BLaER1 treated with 17β-estradiol and CSF1 and Interleukin-3, amounts not matched to agents 10 nM and 100 nM (cell line): ENCODE measurements at regions not wholly inside any gene's neighbourhood (a gene's known extent, or its start where the extent isn't known, plus 50 kb on each side); places are given as distances from the start of the nearest gene placed in this dataset.

Experiments used
- H3K27ac ChIP-seq, 11 experiments: shearing (Covaris generic); formaldehyde crosslinking; 2 replicates each; pipeline ENCODE4 v1.8.1; 2022
- H3K27me3 ChIP-seq, 11 experiments: shearing (Covaris generic); formaldehyde crosslinking; 2 replicates each; pipeline ENCODE4 v1.8.1; 2022
- H3K36me3 ChIP-seq, 11 experiments: shearing (Covaris generic); formaldehyde crosslinking; 2 replicates each; pipeline ENCODE4 v1.8.1; 2022
- H3K4me1 ChIP-seq, 10 experiments: shearing (Covaris generic); formaldehyde crosslinking; 2 replicates each; pipeline ENCODE4 v1.8.1; 2022
- H3K4me2 ChIP-seq, 11 experiments: shearing (Covaris generic); formaldehyde crosslinking; 2 replicates each; pipeline ENCODE4 v1.8.1; 2022
- H3K4me3 ChIP-seq, 10 experiments: shearing (Covaris generic); formaldehyde crosslinking; 2 replicates each; pipeline ENCODE4 v1.8.1; 2022
- H3K9ac ChIP-seq, 11 experiments: shearing (Covaris generic); formaldehyde crosslinking; 2 replicates each; pipeline ENCODE4 v1.8.1; 2022
- H3K9me3 ChIP-seq, 11 experiments: shearing (Covaris generic); formaldehyde crosslinking; replicated peaks in 1 of 11; 2 replicates each; pipeline ENCODE4 v1.8.1; 2022
- H4K20me1 ChIP-seq, 11 experiments: shearing (Covaris generic); formaldehyde crosslinking; 2 replicates each; pipeline ENCODE4 v1.8.1; 2022
- Cebpa-rat ChIP-seq, 11 experiments: shearing (Covaris generic); IDR thresholded peaks; 2 replicates each; pipeline ENCODE4 v1.8.1; 2022

- no peak overlapping the region for H3K4me2 ChIP-seq
- no peak overlapping the region for H3K9ac ChIP-seq
- no peak overlapping the region for H3K27ac ChIP-seq
- no peaks in the 10 kb centered on the region for H3K27me3 ChIP-seq
- H3K4me3 ChIP-seq = no peak overlapping the region
- no peaks in the 10 kb centered on the region for H3K36me3 ChIP-seq
- H3K9me3 ChIP-seq = peaks cover 0 to 7% (median 0%) of the 10 kb centered on the region in 11 experiments; a peak in 2 of 22 replicates
- H4K20me1 ChIP-seq = no peaks in the 10 kb centered on the region
- TF ChIP-seq Cebpa-rat (IDR thresholded peaks at IDR 0.05) = no peak
- H3K4me1 ChIP-seq = no peaks in the 10 kb centered on the region
Observed at GRCh38 chr16:73521499-73521898, 473.6 kb upstream of the ZFHX3 start.

DNA sequence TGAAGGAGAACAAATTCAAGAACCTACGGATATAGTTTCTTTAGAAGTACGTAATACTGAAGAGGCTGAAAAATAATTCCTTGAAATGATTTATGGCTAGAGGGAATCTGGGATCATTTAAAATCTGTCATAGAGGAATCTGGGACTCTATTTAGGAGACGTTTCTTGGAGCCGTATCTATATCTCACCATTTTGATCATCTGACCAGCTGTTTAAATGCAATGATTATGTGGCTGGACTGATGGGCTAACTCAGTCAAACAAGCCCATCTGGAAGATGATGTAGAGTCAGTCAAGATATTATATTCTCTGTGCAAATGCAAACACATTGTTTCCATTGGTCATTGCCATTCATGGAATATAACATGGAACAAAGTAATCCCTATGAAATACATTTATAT lies 467.7 kb upstream of the ZFHX3 start:
- H3K4me1 ChIP-seq = no peaks in the 10 kb centered on the region
- no peak overlapping the region for H3K4me3 ChIP-seq
- H3K36me3 ChIP-seq = no peaks in the 10 kb centered on the region
- no peak overlapping the region for H3K9ac ChIP-seq
- TF ChIP-seq Cebpa-rat (IDR thresholded peaks at IDR 0.05) = no peak
- no peak overlapping the region for H3K4me2 ChIP-seq
- no peaks in the 10 kb centered on the region for H3K9me3 ChIP-seq
- H3K27ac ChIP-seq = no peak overlapping the region
- no peaks in the 10 kb centered on the region for H3K27me3 ChIP-seq
- no peaks in the 10 kb centered on the region for H4K20me1 ChIP-seq

DNA sequence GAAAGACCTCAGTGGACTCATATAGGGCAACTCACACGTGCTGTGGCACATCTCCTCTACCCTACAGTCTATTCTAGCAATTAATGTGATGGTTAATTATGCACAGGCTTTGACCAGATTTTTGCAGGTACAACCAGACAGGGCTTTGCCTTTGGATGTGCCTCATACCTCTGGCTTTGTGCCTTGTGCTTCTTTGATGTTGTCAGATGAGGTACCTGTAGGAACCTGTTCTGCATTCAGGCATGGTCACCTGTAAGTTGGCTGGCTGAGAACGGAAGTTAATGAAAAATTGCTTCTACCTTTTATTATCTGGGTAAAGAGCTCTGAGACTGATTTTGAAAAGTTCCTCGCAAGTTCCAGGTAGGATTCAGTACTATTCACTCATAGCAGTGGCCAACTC lies 462.9 kb upstream of the ZFHX3 start:
- no peak overlapping the region for H3K4me3 ChIP-seq
- no peaks in the 10 kb centered on the region for H3K27me3 ChIP-seq
- no peak overlapping the region for H3K9ac ChIP-seq
- no peaks in the 10 kb centered on the region for H3K4me1 ChIP-seq
- no peaks in the 10 kb centered on the region for H3K9me3 ChIP-seq
- H3K4me2 ChIP-seq = no peak overlapping the region
- no peak for TF ChIP-seq Cebpa-rat (IDR thresholded peaks at IDR 0.05)
- H3K27ac ChIP-seq = no peak overlapping the region
- H4K20me1 ChIP-seq = no peaks in the 10 kb centered on the region
- no peaks in the 10 kb centered on the region for H3K36me3 ChIP-seq

GRCh38 chr16:73506568-73507056 lies 458.7 kb upstream of the ZFHX3 start:
- H3K36me3 ChIP-seq = no peaks in the 10 kb centered on the region
- H3K27me3 ChIP-seq = no peaks in the 10 kb centered on the region
- no peak overlapping the region for H3K4me2 ChIP-seq
- no peak overlapping the region for H3K4me3 ChIP-seq
- no peak for TF ChIP-seq Cebpa-rat (IDR thresholded peaks at IDR 0.05)
- H4K20me1 ChIP-seq = no peaks in the 10 kb centered on the region
- no peak overlapping the region for H3K27ac ChIP-seq
- H3K4me1 ChIP-seq = no peaks in the 10 kb centered on the region
- H3K9me3 ChIP-seq = no peaks in the 10 kb centered on the region
- H3K9ac ChIP-seq = no peak overlapping the region

GRCh38 chr16:73505577-73505976 lies 457.6 kb upstream of the ZFHX3 start:
- no peak for TF ChIP-seq Cebpa-rat (IDR thresholded peaks at IDR 0.05)
- Histone ChIP-seq H3K9ac (no peak overlapping the region), H3K9me3 (no peaks in the 10 kb centered on the region), H3K36me3 (no peaks in the 10 kb centered on the region), H3K27me3 (no peaks in the 10 kb centered on the region), H3K4me2 (no peak overlapping the region), H3K4me3 (no peak overlapping the region), H3K4me1 (no peaks in the 10 kb centered on the region), H3K27ac (no peak overlapping the region), H4K20me1 (no peaks in the 10 kb centered on the region)

- H3K4me2 ChIP-seq = no peak overlapping the region
- TF ChIP-seq Cebpa-rat (IDR thresholded peaks at IDR 0.05) = no peak
- H4K20me1 ChIP-seq = no peaks in the 10 kb centered on the region
- no peaks in the 10 kb centered on the region for H3K4me1 ChIP-seq
- H3K9ac ChIP-seq = no peak overlapping the region
- no peaks in the 10 kb centered on the region for H3K9me3 ChIP-seq
- no peak overlapping the region for H3K4me3 ChIP-seq
- H3K27me3 ChIP-seq = no peaks in the 10 kb centered on the region
- H3K36me3 ChIP-seq = no peaks in the 10 kb centered on the region
- H3K27ac ChIP-seq = no peak overlapping the region
Observed at GRCh38 chr16:73504591-73505575, 457.0 kb upstream of the ZFHX3 start.

DNA sequence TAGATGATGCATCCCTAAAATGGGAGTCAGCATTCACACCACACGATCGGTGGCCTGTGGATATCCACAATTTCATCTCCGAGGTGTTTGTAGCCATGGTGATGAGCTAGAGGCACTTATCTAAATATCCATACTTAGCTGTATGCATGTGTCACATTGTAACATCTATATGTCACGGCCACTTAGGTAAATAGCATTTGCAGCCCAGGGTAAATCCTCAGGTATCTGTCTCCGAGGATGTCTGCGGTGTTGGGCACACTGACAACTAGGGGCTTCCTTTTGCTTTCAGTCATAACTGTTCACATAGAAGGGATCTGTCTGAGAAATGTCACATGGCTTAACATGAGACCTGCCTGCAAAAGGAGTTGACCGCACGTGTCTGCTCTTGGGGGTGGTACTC lies 455.2 kb upstream of the ZFHX3 start:
- Histone ChIP-seq H3K9me3 (no peaks in the 10 kb centered on the region), H3K4me1 (no peaks in the 10 kb centered on the region), H3K4me3 (no peak overlapping the region), H4K20me1 (no peaks in the 10 kb centered on the region), H3K36me3 (no peaks in the 10 kb centered on the region), H3K27me3 (no peaks in the 10 kb centered on the region), H3K4me2 (no peak overlapping the region), H3K9ac (no peak overlapping the region), H3K27ac (no peak overlapping the region)
- TF ChIP-seq Cebpa-rat (IDR thresholded peaks at IDR 0.05) = no peak

GRCh38 chr16:73499276-73499675 lies 451.3 kb upstream of the ZFHX3 start:
- Histone ChIP-seq H3K4me2 (no peak overlapping the region), H3K9ac (no peak overlapping the region), H3K27me3 (no peaks in the 10 kb centered on the region), H3K4me1 (peaks cover 0 to 11% (median 3%) of the 10 kb centered on the region in 10 experiments; a peak in 7 of 20 replicates), H3K9me3 (no peaks in the 10 kb centered on the region), H3K36me3 (no peaks in the 10 kb centered on the region), H3K4me3 (no peak overlapping the region), H4K20me1 (no peaks in the 10 kb centered on the region), H3K27ac (no peak overlapping the region)
- no peak for TF ChIP-seq Cebpa-rat (IDR thresholded peaks at IDR 0.05)

DNA sequence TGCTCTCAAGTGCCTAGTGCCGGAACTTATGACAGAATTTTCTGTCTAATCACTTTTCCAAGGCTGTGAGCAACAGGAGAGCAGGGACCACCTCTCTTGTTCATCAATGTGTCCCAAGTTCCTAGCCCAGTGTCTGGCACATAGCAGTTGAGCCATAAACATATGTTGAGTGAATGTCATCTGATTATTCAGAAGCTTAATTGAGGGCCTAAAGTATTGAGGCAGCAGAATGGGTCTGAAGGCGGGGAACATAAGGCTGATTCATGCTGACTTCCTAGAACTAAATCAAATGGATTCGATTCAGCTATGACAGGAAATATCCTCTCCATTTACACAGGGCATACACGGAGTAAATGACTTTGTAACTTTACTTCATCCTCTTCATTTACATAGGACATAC lies 438.0 kb upstream of the ZFHX3 start:
- H3K4me2 ChIP-seq = peak overlapping the region in 2 of 11 experiments; percentile 15 to 26; a peak in 2 of 22 replicates
- no peak overlapping the region for H3K9ac ChIP-seq
- H3K36me3 ChIP-seq = no peaks in the 10 kb centered on the region
- no peak overlapping the region for H3K27ac ChIP-seq
- no peaks in the 10 kb centered on the region for H4K20me1 ChIP-seq
- no peaks in the 10 kb centered on the region for H3K9me3 ChIP-seq
- peaks cover 0 to 15% (median 0%) of the 10 kb centered on the region in 10 experiments; a peak in 4 of 20 replicates for H3K4me1 ChIP-seq
- no peak overlapping the region for H3K4me3 ChIP-seq
- no peaks in the 10 kb centered on the region for H3K27me3 ChIP-seq
- no peak for TF ChIP-seq Cebpa-rat (IDR thresholded peaks at IDR 0.05)
